Cardiac fibroblast (primary cell): ENCODE measurements at regions not wholly inside any gene's neighbourhood (a gene's known extent, or its start where the extent isn't known, plus 50 kb on each side); places are given as distances from the start of the nearest gene placed in this dataset.

Source experiments
- DNase-seq, 2 donors: peaks; one replicate each; pipeline versions ENCODE4 v3.0.0 to v3.0.0-alpha.2; 2010; ENCODE audit warnings: low read depth in 2 of 2
- H3K4me3 ChIP-seq, 2 donors: replicated peaks in 1 of 2; 1 replicate in 1 of 2; 2 replicates in 1 of 2; pipeline ENCODE4 v1.5.1; 2011; ENCODE audit warnings: low read depth in 2 of 2, low read length in 2 of 2, mild to moderate bottlenecking in 2 of 2, moderate library complexity in 1 of 2
- TF ChIP-seq, protein P1 (sequence below): IDR thresholded peaks from one replicate; pipeline ENCODE4 v1.5.1; 2011; ENCODE audit warnings: low read depth, mild to moderate bottlenecking, low read length, inconsistent platforms

DNA sequence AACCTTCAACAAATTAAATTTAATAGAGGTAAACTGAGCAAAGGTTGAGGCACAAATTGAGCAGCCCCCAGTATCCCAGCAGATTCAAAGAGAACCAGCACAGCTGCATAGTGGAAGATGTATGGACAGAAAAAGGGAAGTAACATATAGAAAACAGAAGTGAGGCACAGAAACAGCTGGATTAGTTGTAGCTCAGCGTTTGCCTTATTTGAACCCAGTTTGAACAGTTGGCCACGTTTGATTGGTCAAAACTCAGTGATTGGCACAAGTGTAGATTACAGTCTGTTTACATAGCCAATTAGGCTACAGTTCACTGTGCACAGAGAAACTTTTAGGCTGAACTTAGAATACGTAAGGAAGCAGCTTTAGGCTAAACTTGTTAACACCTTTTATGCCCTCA, 315.5 kb downstream of the RMST start:
- no peak overlapping the region for H3K4me3 ChIP-seq
- TF ChIP-seq, protein P1, sequence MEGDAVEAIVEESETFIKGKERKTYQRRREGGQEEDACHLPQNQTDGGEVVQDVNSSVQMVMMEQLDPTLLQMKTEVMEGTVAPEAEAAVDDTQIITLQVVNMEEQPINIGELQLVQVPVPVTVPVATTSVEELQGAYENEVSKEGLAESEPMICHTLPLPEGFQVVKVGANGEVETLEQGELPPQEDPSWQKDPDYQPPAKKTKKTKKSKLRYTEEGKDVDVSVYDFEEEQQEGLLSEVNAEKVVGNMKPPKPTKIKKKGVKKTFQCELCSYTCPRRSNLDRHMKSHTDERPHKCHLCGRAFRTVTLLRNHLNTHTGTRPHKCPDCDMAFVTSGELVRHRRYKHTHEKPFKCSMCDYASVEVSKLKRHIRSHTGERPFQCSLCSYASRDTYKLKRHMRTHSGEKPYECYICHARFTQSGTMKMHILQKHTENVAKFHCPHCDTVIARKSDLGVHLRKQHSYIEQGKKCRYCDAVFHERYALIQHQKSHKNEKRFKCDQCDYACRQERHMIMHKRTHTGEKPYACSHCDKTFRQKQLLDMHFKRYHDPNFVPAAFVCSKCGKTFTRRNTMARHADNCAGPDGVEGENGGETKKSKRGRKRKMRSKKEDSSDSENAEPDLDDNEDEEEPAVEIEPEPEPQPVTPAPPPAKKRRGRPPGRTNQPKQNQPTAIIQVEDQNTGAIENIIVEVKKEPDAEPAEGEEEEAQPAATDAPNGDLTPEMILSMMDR, result no peak
- no peak for DNase-seq

DNA sequence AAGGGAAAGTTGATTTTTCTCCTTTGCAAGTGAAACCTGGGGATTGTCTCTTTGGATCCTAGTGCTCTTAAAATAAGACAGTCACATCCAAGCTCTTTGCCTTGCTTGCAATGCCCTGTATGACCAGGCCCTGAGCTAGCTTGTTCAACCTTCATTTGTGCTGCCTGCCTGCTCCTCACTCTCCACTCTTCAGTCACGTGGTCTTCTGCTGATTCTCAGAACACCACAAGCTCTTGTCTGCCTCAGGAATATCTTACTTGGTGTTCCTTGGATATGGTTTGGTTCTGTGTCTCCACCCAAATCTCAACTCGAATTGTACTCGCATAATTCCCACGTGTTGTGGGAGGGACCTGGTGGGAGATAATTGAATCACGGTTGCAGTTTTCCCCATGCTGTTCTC, 318.7 kb downstream of the RMST start:
- TF ChIP-seq, protein P1, result no peak
- DNase-seq, result no peak
- no peak overlapping the region for H3K4me3 ChIP-seq

DNA sequence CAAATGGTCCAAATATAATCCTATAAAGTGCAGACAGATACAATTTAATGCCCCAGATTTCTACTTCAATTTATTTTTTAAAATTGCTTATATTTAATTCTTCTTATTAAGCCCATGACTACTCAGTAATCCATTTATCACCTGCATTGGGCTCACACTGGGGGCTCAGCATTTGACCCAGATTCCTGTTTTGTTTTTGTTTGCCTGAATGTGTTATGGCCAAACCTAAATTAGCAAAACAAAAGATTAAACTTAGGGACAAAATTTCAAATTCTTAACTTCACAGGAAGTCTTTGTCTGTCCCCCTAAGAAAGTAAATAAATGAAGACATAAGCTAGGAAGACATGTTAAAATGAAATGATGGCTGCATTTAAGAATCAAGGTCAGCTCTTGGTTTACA, 322.3 kb downstream of the RMST start:
- TF ChIP-seq, protein P1, result no peak

GRCh38 chr12:97790281-97790680, 327.7 kb downstream of the RMST start:
- H3K4me3 ChIP-seq, result no peak overlapping the region
- TF ChIP-seq, protein P1, result no peak
- no peak for DNase-seq

More for the DNA sequence above, 322.3 kb downstream of the RMST start:
- no peak overlapping the region for H3K4me3 ChIP-seq
- no peak for DNase-seq

DNA sequence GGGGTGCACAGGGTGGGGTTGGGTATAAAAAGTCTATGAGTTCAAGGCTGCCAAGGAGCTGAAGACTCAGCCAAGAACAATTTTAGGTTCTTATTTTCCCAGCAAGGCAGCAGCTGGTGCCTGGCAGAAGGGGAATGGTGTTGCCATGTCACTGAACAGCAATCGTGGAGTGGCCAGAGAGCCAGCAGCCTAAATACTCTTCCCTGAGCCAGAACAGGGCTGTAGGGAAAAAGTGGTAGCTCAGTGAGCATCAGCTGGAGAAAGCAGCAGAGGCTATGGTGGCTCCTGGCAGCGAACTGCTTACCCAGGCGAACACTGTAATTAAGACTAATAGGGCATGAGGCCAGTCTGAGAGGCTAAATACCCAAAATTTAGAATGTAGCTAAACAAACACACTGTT, 334.9 kb downstream of the RMST start:
- no peak for DNase-seq
- H3K4me3 ChIP-seq, result no peak overlapping the region
- TF ChIP-seq, protein P1, result no peak

- no peak for DNase-seq
- TF ChIP-seq, protein P1, result no peak
- H3K4me3 ChIP-seq, result no peak overlapping the region
Measured at GRCh38 chr12:97800561-97800960, 338.0 kb downstream of the RMST start.

DNA sequence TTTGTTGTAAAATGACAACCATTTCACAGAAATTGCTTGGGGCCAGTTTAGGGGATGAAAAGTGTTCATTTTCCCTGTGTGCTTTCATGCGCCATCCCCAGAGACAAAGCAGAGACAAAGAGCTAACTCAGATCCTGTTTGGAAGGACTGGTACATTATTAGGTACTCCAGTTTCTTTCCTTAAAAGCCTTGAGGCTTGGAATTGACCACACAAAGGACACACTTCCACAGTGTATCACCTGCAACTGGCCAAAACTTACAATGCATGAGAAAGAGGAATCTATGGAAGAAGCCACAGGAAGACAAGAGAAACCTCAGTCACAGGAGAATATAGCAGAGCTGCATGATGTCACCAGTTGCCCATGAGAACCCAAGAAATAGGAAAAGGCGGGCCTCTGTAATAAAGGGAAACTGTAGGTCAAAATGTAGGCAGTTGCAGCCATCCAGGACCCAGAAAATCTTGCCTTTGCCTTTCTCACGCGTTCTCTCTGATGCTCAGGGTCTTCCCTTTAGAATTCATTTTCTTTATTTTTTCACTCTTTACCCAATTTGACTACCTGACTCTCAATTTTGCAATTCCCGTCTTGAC, 339.0 kb downstream of the RMST start:
- TF ChIP-seq, protein P1, result no peak
- no peak overlapping the region for H3K4me3 ChIP-seq
- no peak for DNase-seq
